Amniotic stem cell (primary cell): ENCODE measurements at regions not wholly inside any gene's neighbourhood (a gene's known extent, or its start where the extent isn't known, plus 50 kb on each side); places are given as distances from the start of the nearest gene placed in this dataset.

Source experiments
- DNase-seq: peaks from one replicate; lab custom pipeline; 2025; lab: John Stamatoyannopoulos, UW

GRCh38 chr1:244220410-244220809 is 169.3 kb downstream of the ZBTB18 start:
- no peak for DNase-seq

- no peak for DNase-seq
Observed at GRCh38 chr1:244221991-244222390, 170.9 kb downstream of the ZBTB18 start.

- no peak for DNase-seq
Observed at GRCh38 chr1:244224487-244225430, 173.7 kb downstream of the ZBTB18 start.

- DNase-seq = no peak
Observed at GRCh38 chr1:244226435-244226834, 175.4 kb downstream of the ZBTB18 start.

GRCh38 chr1:244230470-244230869 is 179.4 kb downstream of the ZBTB18 start:
- no peak for DNase-seq

GRCh38 chr1:244231193-244231571 is 180.1 kb downstream of the ZBTB18 start:
- DNase-seq = no peak

DNA sequence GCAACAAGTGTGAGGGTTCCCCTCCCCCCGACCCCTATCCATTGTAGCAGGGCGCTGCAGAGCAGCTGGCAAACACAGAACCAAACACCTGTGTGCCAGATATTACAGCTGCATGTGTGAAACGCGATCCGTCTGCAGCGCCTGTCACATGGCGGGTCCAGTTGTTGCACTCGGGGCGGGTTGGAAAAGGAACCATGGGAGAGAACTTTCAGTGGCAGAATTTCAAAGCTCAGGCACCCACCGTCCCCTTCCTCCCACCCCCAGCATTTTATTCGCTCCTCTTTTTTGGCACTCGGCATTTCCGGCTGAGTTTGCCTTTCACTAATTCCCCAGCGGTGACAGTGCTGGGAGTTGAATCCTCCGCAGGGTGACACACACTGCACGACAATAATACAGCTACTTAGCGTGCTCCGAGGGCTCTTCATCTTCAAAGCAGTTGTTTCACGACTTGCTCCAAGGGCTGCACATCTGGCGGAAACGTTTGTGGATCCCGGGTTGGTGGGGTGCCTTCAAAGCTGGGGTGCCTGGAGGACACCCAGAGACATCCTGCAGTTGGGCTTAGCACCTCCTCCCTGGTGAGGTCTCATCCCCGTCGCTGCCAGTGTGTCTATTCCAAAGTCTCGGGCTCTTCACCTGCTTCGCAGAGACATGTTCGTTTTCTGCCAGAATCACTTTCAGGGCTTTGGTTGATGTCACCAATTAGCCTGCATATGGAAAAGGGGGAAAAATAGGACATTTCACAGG is 180.7 kb downstream of the ZBTB18 start:
- DNase-seq = no peak

GRCh38 chr1:244234009-244234643 is 183.0 kb downstream of the ZBTB18 start:
- DNase-seq = no peak

GRCh38 chr1:244235157-244235556 is 184.1 kb downstream of the ZBTB18 start:
- DNase-seq = no peak

DNA sequence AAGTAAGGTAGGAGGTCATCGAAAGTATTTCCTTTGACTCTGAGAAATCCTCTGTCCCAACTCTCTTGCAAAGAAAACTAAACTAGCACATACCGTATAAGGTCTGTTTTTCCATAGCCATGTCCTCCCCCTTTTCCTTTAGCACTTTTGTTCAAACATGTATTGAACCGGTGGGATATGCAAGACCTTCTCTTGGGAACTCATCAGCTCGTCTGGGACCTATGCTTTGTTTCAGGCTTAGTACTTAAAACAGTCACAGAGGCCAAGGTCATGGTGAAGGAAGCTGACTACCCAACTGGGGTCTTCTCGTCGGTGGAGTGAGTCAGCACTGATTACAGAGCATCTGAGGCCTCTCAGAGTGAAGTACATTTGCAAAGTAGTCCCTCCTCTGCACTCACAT is 185.0 kb downstream of the ZBTB18 start:
- no peak for DNase-seq

DNA sequence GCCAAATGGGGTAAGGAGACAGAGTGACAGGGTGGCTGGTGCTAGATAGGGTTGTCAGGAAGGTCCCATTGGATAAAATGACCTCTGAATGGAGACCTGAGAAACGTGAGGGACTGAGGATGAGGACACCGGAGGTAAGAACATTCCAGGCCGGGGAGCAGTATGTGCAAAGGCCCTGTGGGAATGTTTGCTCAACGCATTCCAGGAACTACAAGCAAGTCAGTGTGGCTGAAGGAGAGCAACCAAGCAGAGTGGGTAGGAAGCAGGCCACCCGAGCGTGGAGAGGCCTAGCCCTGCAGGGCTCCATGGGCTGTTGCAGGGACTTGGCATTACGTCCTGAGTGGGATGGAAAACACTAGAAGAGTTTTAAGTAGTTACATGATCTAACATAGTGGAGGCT is 185.6 kb downstream of the ZBTB18 start:
- no peak for DNase-seq

DNA sequence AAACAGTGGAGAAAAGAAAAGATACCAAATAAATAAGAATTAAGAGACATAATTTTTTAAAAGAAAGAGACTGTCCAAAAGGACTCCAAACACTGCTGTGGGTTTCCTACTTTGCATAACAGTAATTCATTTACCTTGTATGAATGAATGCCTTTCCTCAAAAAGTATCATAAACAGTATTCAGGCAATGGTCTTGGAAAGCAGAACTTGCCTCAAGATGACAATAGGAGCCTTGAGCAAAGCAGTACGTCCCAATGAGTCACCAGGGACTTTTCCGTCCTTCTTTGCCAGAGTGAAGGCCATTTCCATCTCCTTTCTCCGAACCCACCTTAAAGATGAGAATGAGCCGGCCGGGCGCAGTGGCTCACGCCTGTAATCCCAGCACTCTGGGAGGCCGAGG is 186.4 kb downstream of the ZBTB18 start:
- DNase-seq = no peak

GRCh38 chr1:244239261-244239770 is 188.2 kb downstream of the ZBTB18 start:
- DNase-seq = no peak

DNA sequence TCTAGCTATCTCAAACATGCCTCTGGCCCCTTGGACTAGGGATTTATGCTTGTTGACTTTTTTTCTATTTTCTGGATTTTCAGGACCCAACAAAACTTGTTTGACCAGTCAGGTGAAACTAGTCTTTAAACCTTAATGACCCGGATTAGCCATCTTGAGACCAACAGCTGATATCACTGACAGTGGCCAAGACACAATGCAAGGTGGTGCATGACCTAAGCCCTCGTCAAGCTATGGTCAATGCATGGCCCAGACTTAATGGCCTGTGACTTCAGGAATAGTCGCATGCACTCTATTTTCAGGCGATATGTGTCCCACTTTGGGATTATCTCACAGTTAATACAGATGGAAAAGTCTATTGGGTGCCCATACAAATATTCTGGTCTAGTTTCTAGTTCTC is 190.4 kb downstream of the ZBTB18 start:
- DNase-seq = no peak

GRCh38 chr1:244242446-244242845 is 191.4 kb downstream of the ZBTB18 start:
- DNase-seq = no peak

DNA sequence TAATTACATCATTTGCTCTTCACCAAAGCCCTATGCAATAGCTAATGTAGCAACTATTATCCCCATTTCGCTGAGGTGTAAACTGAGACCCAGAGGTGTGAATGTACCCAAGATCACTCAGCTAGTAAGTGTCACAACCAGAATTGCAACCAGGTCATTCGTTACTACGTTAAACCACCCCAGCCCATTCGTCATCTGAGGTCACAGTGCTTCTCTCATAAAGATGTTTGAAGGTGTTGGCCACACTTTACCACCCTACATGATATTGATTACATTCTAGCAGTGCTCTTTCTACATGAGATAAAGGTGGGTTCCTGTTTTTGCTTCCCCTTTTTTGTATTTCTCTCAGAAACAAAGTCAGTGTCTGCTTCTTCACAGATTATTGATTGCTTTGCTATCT is 195.3 kb downstream of the ZBTB18 start:
- no peak for DNase-seq

DNA sequence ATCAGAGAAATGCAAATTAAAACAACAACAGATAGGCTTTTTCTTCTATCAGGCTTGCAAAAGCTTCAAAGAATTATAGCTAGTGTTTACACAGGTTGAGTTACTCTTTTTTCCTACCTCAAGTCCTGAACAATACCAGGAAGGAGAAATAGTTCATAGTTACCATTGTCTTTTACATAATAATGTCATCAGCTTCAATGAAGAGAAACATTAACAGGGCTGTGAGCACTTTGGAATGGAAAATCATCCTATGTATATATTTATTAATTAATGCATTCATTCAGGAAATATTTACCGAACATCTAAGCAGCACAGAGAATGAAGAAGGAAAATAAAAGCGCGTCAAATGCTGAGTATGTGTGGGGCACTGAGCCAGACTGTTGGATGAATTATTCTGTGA is 197.3 kb downstream of the ZBTB18 start:
- no peak for DNase-seq

- no peak for DNase-seq
Observed at GRCh38 chr1:244252211-244252610, 199.5 kb downstream of the ADSS2 start.

GRCh38 chr1:244254467-244254866 is 197.2 kb downstream of the ADSS2 start:
- no peak for DNase-seq

DNA sequence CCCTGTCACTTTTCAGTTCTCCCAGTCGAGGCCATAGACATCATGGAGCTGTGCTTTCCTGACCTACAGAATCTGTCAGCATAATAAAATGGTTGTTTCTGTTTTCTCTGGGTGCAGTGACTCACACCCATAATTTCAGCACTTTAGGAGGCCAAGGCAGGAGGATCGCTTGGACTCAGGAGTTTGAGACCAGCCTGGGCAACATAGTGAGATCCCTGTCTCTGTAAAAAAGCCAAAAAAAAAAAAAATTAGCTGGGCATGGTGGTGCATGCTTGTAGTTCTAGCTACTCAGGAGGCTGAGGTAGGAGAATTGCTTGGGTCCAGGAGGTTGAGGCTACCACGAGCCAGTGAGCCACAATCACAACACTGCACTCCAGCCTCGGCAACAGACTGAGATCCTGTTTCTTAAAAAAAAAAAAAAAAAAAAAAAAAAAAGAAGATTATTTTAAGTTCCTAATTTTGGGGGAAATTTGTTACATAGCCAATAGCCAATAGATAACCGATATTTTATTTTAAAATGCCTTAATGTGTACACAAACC is 196.2 kb downstream of the ADSS2 start:
- DNase-seq = no peak

DNA sequence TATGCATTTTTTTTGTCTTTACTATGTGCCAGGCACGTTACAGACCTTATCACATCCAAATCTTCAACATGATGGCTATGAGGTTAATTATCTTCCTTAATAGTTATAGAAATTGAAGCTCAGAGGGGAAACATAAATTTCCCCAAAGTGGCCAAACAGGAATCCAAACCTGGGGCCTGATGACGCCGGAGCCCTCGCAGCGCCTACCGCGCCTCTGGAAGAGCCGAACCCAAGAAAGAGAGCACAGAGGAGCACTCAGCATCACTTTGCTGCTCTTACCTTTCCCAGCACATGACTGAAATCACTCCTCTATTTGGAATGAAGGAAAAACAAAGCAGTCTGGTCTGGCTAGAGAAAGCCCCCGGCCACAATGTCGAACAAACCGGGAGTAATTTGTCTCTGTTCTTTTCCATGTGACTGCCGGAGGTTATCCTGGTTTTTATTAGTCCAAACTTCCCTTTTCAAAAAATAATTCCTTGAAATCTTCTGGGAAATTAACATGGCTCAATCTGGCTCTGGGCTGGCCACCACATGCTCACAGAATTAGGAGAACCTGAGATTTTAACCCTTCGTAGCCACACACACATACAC is 195.5 kb downstream of the ADSS2 start:
- DNase-seq = no peak

DNA sequence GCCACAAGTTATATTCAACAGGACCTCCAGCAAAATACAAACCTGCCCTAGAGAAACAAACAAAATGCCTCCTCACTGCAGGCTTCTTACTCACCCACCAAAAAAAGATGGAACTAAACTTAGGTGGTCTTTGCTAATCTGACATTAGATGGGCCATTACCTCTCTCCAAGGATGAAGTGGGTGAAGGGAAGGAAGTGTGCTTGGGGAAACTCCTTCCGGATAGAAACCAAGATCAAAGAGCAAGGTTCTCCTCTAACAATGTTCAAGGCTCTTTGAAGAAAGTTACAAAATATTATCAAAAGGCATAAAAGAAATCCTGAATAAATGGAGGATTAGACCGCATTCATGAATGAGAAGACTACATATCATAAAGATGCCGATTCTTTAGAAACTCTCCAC is 187.5 kb downstream of the ADSS2 start:
- no peak for DNase-seq
